ENCODE measurements at regions not wholly inside any gene's neighbourhood (a gene's known extent, or its start where the extent isn't known, plus 50 kb on each side); places are given as distances from the start of the nearest gene placed in this dataset.

DNA sequence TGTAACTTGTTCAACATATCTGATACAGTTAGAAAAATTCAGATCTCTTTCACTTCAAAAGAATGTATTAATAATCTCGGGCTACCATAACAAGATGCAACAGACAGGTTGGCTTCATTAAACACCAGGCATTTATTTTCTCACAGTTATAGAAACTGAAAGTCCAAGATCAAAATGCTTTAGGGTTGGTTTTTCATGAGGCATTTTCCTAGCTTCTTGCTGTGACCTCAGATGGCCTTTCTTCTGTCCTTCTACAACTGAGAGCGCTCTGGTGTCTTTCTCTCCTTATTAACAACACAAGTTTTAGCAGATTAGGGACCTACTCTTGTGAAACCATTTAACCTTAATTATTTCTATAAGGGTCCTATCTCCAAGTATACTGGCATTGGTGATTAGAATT, 452.5 kb downstream of the ZNF804A start:
- no peak for DNase-seq (ENCODE audit: low read depth)
- TF ChIP-seq, protein P1, sequence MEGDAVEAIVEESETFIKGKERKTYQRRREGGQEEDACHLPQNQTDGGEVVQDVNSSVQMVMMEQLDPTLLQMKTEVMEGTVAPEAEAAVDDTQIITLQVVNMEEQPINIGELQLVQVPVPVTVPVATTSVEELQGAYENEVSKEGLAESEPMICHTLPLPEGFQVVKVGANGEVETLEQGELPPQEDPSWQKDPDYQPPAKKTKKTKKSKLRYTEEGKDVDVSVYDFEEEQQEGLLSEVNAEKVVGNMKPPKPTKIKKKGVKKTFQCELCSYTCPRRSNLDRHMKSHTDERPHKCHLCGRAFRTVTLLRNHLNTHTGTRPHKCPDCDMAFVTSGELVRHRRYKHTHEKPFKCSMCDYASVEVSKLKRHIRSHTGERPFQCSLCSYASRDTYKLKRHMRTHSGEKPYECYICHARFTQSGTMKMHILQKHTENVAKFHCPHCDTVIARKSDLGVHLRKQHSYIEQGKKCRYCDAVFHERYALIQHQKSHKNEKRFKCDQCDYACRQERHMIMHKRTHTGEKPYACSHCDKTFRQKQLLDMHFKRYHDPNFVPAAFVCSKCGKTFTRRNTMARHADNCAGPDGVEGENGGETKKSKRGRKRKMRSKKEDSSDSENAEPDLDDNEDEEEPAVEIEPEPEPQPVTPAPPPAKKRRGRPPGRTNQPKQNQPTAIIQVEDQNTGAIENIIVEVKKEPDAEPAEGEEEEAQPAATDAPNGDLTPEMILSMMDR (IDR thresholded peaks at IDR 0.05; ENCODE audit: control insufficient read depth, insufficient read depth, low read depth, low read length, missing control alignments) = no peak
- H3K4me3 ChIP-seq (ENCODE audit: control insufficient read depth, low read depth, low read length) = no peak overlapping the region

DNA sequence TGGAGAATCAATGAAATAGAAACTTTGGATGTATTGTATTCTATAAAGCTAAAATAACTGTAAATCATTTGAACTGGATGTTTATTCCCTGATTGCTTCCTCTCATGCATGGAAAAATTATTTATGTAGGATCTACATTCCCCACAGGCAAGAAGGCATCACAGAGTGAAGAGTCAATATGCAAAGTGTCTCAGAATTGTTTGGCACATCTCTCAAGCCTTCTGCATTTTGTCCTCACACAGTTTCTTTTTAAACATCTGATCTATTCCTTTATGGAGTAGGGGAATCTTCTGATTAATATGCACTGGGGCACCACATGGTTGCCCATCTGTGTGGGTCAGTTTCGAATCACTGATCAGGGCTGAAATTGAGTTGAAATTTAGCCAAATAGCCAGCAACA, 465.4 kb downstream of the ZNF804A start:
- DNase-seq (ENCODE audit: low read depth) = no peak
- TF ChIP-seq, protein P1 (IDR thresholded peaks at IDR 0.05; ENCODE audit: control insufficient read depth, insufficient read depth, low read depth, low read length, missing control alignments) = no peak
- no peak overlapping the region for H3K4me3 ChIP-seq (ENCODE audit: control insufficient read depth, low read depth, low read length)

DNA sequence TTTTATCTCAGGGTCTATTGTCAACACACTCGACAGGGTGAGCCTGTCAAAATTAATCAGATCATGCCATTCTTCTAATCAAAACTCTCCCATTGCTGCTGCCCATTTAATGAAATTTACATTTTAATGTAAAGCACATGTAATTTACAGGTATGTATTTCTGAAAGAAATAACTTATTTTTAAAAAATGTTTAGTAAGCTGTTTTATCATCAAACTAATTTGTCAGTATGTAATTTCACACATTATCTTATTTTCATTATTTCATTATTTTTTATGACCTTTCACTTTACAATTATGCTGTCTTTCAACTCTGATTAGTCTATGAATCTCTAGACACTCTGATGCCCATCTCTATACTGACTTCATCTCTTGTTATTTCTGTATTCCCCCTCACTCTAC, 467.8 kb downstream of the ZNF804A start:
- H3K4me3 ChIP-seq (ENCODE audit: control insufficient read depth, low read depth, low read length) = no peak overlapping the region
- no peak for DNase-seq (ENCODE audit: low read depth)
- TF ChIP-seq, protein P1 (IDR thresholded peaks at IDR 0.05; ENCODE audit: control insufficient read depth, insufficient read depth, low read depth, low read length, missing control alignments) = no peak

DNA sequence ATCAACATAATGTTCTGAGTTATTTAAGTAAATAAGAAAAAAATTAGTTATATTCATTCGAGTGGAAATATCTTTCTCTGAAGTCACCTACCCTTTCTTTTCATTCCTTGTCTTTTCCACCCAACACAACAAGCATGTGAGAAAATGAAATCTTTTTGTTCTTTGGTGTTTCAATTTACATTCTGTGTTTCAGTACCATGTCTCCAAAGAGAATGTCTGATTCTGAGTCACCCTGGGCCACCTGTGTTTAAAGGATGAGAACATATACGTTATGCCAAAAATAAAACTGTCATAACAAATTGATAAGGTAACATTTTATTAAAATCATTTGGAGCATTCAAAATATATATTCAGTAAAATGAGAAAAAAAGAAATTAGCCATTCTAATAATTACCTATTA, 470.8 kb downstream of the ZNF804A start:
- TF ChIP-seq, protein P1 (IDR thresholded peaks at IDR 0.05; ENCODE audit: control insufficient read depth, insufficient read depth, low read depth, low read length, missing control alignments) = no peak

DNA sequence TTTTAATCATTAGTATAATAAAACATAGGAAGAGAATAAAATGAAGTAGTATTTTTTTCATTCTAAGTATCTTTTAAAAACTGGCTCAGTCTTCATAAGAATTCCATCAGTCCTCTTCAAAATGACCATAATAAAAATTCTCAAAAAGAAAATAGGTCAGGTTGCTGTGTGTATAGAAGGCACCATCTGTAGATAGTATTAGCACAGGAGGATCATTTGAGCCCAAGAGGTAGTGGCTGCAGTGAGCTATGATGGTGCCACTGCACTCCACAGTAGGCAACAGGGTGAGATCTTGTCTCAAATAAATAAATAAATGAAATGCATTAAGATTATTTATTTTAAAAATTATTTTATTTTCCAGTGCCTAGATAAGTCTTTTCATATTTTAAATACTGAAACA, 475.8 kb downstream of the ZNF804A start:
- TF ChIP-seq, protein P1 (IDR thresholded peaks at IDR 0.05; ENCODE audit: control insufficient read depth, insufficient read depth, low read depth, low read length, missing control alignments) = no peak
- no peak for DNase-seq (ENCODE audit: low read depth)
- H3K4me3 ChIP-seq (ENCODE audit: control insufficient read depth, low read depth, low read length) = no peak overlapping the region

More for the DNA sequence above, 470.8 kb downstream of the ZNF804A start:
- H3K4me3 ChIP-seq (ENCODE audit: control insufficient read depth, low read depth, low read length) = no peak overlapping the region
- DNase-seq (ENCODE audit: low read depth) = no peak

DNA sequence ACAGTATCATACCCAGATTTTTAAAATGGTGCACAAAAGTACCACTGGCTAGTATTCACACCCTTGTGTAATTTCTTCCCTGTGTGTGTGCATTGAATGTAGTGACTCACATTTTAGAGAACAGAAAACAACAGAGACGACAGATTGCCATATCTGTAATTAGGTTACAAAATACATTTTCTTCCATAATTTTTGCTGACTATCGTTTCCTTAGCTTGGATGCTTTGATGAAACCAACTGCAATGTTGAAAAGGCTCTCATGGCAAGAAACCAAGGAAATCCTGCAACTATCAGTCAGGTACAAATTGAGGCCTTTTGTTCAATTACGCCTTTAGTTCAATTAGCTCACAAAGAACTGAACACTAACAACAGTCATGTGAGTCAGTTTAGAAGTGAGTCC, 484.4 kb downstream of the ZNF804A start:
- no peak overlapping the region for H3K4me3 ChIP-seq (ENCODE audit: control insufficient read depth, low read depth, low read length)
- no peak for DNase-seq (ENCODE audit: low read depth)
- TF ChIP-seq, protein P1 (IDR thresholded peaks at IDR 0.05; ENCODE audit: control insufficient read depth, insufficient read depth, low read depth, low read length, missing control alignments) = no peak

DNA sequence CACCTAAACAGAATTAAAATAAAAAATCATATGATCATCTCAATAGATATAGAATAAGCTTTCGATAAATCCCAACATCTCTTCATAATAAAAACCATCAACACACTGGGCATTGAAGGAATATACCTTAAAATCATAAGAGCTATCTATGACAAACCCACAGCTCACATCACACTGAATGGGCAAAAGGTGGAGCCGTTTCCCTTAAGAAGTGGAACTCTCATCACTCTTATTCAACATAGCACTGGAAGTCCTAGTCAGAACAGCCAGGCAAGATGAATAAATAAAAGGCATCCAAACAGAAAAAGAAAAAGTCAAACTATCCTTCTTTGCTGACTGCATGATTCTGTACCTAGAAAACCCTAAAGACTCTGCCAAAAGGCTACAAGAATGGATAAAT, 510.3 kb downstream of the ZNF804A start:
- TF ChIP-seq, protein P1 (IDR thresholded peaks at IDR 0.05; ENCODE audit: control insufficient read depth, insufficient read depth, low read depth, low read length, missing control alignments) = no peak
- DNase-seq (ENCODE audit: low read depth) = no peak

More for the DNA sequence above, 510.3 kb downstream of the ZNF804A start:
- H3K4me3 ChIP-seq (ENCODE audit: control insufficient read depth, low read depth, low read length) = no peak overlapping the region

All from AG09309 (cell line).